HEK293 (cell line): ENCODE measurements at regions not wholly inside any gene's neighbourhood (a gene's known extent, or its start where the extent isn't known, plus 50 kb on each side); places are given as distances from the start of the nearest gene placed in this dataset.

ENCODE experiments used
- GLI4 ChIP-seq: fragments of 450-650 bp; formaldehyde crosslinking; IDR thresholded peaks from 2 replicates; pipeline ENCODE4 v1.5.1; 2016; ENCODE audit warnings: missing biosample characterization, missing genetic modification characterization
- YY1 ChIP-seq: fragments of 450-650 bp; formaldehyde crosslinking; IDR thresholded peaks from 2 replicates; pipeline ENCODE4 v1.5.1; 2018; ENCODE audit warnings: missing biosample characterization, missing genetic modification characterization
- ZNF121 ChIP-seq: fragments of 450-650 bp; formaldehyde crosslinking; IDR thresholded peaks from 2 replicates; pipeline ENCODE4 v1.5.1; 2016; ENCODE audit warnings: missing biosample characterization, missing genetic modification characterization
- ZNF16 ChIP-seq: fragments of 450-650 bp; formaldehyde crosslinking; IDR thresholded peaks from 2 replicates; pipeline ENCODE4 v1.5.1; 2016; ENCODE audit warnings: low read depth, missing biosample characterization, missing genetic modification characterization
- ZNF311 ChIP-seq: fragments of 450-650 bp; formaldehyde crosslinking; IDR thresholded peaks from 2 replicates; pipeline ENCODE4 v1.5.1; 2017; ENCODE audit warnings: missing biosample characterization, missing genetic modification characterization, borderline replicate concordance
- ZNF555 ChIP-seq: fragments of 450-650 bp; formaldehyde crosslinking; conservative IDR thresholded peaks from 2 replicates; pipeline ENCODE4 v1.5.1; 2017; ENCODE audit warnings: missing biosample characterization, mild to moderate bottlenecking, missing genetic modification characterization, inconsistent platforms
- TF ChIP-seq, protein P1 (sequence below): fragments of 450-650 bp; formaldehyde crosslinking; IDR thresholded peaks from 2 replicates; pipeline ENCODE4 v1.5.1; 2016; ENCODE audit warnings: missing biosample characterization, missing genetic modification characterization
- TF ChIP-seq, protein P2 (sequence below): fragments of 450-650 bp; IDR thresholded peaks from 2 replicates; pipeline ENCODE4 v1.5.1; 2018; ENCODE audit warnings: missing biosample characterization, missing genetic modification characterization
- TF ChIP-seq, protein P3 (sequence below): IDR thresholded peaks from 2 replicates; pipeline ENCODE4 v1.6.1; 2011; ENCODE audit warnings: mild to moderate bottlenecking, low read depth, low read length, borderline replicate concordance
- TF ChIP-seq, protein P4 (sequence below): fragments of 450-650 bp; formaldehyde crosslinking; IDR thresholded peaks from 2 replicates; pipeline ENCODE4 v1.5.1; 2016; ENCODE audit warnings: missing biosample characterization, missing genetic modification characterization
- TF ChIP-seq, protein P5 (sequence below): fragments of 450-650 bp; formaldehyde crosslinking; IDR thresholded peaks from 2 replicates; pipeline ENCODE4 v1.5.1; 2016; ENCODE audit warnings: missing biosample characterization, missing genetic modification characterization

DNA sequence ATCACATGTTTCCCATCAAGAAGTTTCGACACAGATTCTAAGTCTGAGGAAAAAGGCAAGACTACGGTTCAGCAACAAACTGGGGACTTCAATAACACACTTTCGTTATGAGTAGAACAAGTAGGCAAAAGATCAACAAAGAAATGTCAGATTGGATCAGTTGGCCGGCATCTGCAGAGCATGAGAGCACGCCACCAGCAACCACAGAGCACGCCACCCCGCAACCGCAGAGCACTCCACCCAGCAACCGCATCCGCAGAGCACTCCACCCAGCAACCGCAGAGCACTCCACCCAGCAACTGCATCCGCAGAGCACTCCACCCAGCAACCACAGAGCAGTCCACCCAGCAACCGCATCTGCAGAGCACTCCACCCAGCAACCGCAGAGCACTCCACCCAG, 89.7 kb upstream of the FAM20C start:
- TF ChIP-seq, protein P1, sequence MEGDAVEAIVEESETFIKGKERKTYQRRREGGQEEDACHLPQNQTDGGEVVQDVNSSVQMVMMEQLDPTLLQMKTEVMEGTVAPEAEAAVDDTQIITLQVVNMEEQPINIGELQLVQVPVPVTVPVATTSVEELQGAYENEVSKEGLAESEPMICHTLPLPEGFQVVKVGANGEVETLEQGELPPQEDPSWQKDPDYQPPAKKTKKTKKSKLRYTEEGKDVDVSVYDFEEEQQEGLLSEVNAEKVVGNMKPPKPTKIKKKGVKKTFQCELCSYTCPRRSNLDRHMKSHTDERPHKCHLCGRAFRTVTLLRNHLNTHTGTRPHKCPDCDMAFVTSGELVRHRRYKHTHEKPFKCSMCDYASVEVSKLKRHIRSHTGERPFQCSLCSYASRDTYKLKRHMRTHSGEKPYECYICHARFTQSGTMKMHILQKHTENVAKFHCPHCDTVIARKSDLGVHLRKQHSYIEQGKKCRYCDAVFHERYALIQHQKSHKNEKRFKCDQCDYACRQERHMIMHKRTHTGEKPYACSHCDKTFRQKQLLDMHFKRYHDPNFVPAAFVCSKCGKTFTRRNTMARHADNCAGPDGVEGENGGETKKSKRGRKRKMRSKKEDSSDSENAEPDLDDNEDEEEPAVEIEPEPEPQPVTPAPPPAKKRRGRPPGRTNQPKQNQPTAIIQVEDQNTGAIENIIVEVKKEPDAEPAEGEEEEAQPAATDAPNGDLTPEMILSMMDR: no peak
- TF ChIP-seq ZNF16 (tag by site-specific recombination) (no peak), ZNF555 (no peak), GLI4 (tag by site-specific recombination) (no peak), YY1 (tag by site-specific recombination) (no peak), ZNF311 (tag by site-specific recombination) (no peak), ZNF121 (tag by site-specific recombination) (no peak)
- TF ChIP-seq, protein P2, sequence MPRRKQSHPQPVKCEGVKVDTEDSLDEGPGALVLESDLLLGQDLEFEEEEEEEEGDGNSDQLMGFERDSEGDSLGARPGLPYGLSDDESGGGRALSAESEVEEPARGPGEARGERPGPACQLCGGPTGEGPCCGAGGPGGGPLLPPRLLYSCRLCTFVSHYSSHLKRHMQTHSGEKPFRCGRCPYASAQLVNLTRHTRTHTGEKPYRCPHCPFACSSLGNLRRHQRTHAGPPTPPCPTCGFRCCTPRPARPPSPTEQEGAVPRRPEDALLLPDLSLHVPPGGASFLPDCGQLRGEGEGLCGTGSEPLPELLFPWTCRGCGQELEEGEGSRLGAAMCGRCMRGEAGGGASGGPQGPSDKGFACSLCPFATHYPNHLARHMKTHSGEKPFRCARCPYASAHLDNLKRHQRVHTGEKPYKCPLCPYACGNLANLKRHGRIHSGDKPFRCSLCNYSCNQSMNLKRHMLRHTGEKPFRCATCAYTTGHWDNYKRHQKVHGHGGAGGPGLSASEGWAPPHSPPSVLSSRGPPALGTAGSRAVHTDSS (tag by site-specific recombination): no peak
- TF ChIP-seq, protein P3, sequence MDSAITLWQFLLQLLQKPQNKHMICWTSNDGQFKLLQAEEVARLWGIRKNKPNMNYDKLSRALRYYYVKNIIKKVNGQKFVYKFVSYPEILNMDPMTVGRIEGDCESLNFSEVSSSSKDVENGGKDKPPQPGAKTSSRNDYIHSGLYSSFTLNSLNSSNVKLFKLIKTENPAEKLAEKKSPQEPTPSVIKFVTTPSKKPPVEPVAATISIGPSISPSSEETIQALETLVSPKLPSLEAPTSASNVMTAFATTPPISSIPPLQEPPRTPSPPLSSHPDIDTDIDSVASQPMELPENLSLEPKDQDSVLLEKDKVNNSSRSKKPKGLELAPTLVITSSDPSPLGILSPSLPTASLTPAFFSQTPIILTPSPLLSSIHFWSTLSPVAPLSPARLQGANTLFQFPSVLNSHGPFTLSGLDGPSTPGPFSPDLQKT: no peak
- TF ChIP-seq, protein P4, sequence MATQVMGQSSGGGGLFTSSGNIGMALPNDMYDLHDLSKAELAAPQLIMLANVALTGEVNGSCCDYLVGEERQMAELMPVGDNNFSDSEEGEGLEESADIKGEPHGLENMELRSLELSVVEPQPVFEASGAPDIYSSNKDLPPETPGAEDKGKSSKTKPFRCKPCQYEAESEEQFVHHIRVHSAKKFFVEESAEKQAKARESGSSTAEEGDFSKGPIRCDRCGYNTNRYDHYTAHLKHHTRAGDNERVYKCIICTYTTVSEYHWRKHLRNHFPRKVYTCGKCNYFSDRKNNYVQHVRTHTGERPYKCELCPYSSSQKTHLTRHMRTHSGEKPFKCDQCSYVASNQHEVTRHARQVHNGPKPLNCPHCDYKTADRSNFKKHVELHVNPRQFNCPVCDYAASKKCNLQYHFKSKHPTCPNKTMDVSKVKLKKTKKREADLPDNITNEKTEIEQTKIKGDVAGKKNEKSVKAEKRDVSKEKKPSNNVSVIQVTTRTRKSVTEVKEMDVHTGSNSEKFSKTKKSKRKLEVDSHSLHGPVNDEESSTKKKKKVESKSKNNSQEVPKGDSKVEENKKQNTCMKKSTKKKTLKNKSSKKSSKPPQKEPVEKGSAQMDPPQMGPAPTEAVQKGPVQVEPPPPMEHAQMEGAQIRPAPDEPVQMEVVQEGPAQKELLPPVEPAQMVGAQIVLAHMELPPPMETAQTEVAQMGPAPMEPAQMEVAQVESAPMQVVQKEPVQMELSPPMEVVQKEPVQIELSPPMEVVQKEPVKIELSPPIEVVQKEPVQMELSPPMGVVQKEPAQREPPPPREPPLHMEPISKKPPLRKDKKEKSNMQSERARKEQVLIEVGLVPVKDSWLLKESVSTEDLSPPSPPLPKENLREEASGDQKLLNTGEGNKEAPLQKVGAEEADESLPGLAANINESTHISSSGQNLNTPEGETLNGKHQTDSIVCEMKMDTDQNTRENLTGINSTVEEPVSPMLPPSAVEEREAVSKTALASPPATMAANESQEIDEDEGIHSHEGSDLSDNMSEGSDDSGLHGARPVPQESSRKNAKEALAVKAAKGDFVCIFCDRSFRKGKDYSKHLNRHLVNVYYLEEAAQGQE (tag by site-specific recombination): no peak
- TF ChIP-seq, protein P5, sequence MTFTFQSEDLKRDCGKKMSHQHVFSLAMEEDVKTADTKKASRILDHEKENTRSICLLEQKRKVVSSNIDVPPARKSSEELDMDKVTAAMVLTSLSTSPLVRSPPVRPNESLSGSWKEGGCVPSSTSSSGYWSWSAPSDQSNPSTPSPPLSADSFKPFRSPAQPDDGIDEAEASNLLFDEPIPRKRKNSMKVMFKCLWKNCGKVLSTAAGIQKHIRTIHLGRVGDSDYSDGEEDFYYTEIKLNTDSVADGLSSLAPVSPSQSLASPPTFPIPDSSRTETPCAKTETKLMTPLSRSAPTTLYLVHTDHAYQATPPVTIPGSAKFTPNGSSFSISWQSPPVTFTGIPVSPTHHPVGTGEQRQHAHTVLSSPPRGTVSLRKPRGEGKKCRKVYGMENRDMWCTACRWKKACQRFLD (tag by site-specific recombination): no peak
